Stimulated activated CD8-positive, alpha-beta memory T cell treated with anti-CD3 and anti-CD28 coated beads, Interleukin-2, amount 100 ng/mL, for 48 hours (primary cell): ENCODE measurements at regions not wholly inside any gene's neighbourhood (a gene's known extent, or its start where the extent isn't known, plus 50 kb on each side); places are given as distances from the start of the nearest gene placed in this dataset.
A peak's percentile ranks its signal among the peaks of the same experiment; 100 is the strongest.

ENCODE experiments used
- DNase-seq, 2 donors: peaks; one replicate each; pipeline ENCODE4 v3.0.0-alpha.2; 2020; ENCODE audit warnings: low read depth in 2 of 2

- no peak for DNase-seq
These were observed 78.1 kb upstream of the SLC38A11 start for GRCh38 chr2:165033402-165033801.

- DNase-seq, result no peak
These were observed 77.2 kb upstream of the SLC38A11 start for GRCh38 chr2:165032559-165032958.

GRCh38 chr2:165024199-165024598 lies 68.9 kb upstream of the SLC38A11 start:
- DNase-seq, result no peak

- DNase-seq, result no peak
These were observed 67.5 kb upstream of the SLC38A11 start for GRCh38 chr2:165022781-165023180.

GRCh38 chr2:165017966-165018596 lies 62.8 kb upstream of the SLC38A11 start:
- no peak for DNase-seq

GRCh38 chr2:165016772-165017411 lies 61.6 kb upstream of the SLC38A11 start:
- no peak for DNase-seq

- peak; percentile 37 to 40 for DNase-seq
These were observed 59.8 kb upstream of the SLC38A11 start for GRCh38 chr2:165015052-165015642.

- no peak for DNase-seq
These were observed 58.8 kb upstream of the SLC38A11 start for GRCh38 chr2:165013944-165014619.

- DNase-seq, result no peak
These were observed 55.9 kb upstream of the SLC38A11 start for GRCh38 chr2:165011199-165011598.

- no peak for DNase-seq
These were observed 55.2 kb upstream of the SLC38A11 start for GRCh38 chr2:165010556-165010955.

GRCh38 chr2:165009466-165009865 lies 54.1 kb upstream of the SLC38A11 start:
- no peak for DNase-seq

GRCh38 chr2:165008730-165009315 lies 53.5 kb upstream of the SLC38A11 start:
- DNase-seq, result no peak

- no peak for DNase-seq
These were observed 51.9 kb upstream of the SLC38A11 start for GRCh38 chr2:165007161-165007744.
